Hepatocyte (in vitro differentiated cells): ENCODE measurements at regions not wholly inside any gene's neighbourhood (a gene's known extent, or its start where the extent isn't known, plus 50 kb on each side); places are given as distances from the start of the nearest gene placed in this dataset.

Source experiments
- CTCF ChIP-seq: fragments of 200-600 bp; sonication (generic); IDR thresholded peaks from 2 replicates; pipeline ENCODE4 v1.5.1; 2016; ENCODE audit warnings: antibody characterized with exemption, mild to moderate bottlenecking; ENCODE audit not compliant: poor library complexity
- EZH2 ChIP-seq: fragments of 200-600 bp; sonication (generic); IDR thresholded peaks from 2 replicates; pipeline ENCODE4 v1.6.1; 2016; ENCODE audit warnings: antibody characterized with exemption, mild to moderate bottlenecking, borderline replicate concordance
- EZH2phosphoT487 ChIP-seq: fragments of 200-600 bp; sonication (generic); IDR thresholded peaks from one replicate; pipeline ENCODE4 v1.6.1; 2018; ENCODE audit warnings: antibody characterized with exemption, mild to moderate bottlenecking, low read depth, moderate library complexity; ENCODE audit not compliant: unreplicated experiment, severe bottlenecking

DNA sequence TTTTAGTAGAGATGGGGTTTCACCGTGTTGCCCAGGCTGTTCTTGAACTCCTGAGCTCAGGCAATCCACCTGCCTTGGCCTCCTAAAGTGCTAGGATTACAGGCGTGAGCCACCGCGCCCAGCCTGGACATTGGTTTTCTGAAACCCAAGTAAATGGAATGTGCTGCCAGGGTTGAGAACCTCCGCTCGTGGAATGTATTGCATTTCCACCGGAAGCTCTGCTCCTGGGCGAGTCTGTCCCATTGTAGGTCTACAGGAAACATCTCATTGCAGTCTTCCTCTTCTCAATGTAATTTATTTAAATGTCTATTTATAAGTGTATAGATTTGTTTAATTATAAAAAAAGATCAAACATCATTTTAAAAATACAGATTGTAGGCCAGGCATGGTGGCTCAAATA lies 57.4 kb upstream of the HAPSTR1 start:
- no peak for TF ChIP-seq CTCF
- no peak for TF ChIP-seq EZH2phosphoT487
- no peak for TF ChIP-seq EZH2
